ENCODE measurements at regions not wholly inside any gene's neighbourhood (a gene's known extent, or its start where the extent isn't known, plus 50 kb on each side); places are given as distances from the start of the nearest gene placed in this dataset.

GRCh38 chr10:34908481-34908880, 93.4 kb upstream of the PARD3 start:
- Histone ChIP-seq H3K27ac (replicated peaks) (no peak overlapping the region), H3K36me3 (no peaks in the 10 kb centered on the region), H3K9me3 (replicated peaks) (no peaks in the 10 kb centered on the region), H3K4me3 (no peak overlapping the region), H3K4me1 (no peaks in the 10 kb centered on the region), H3K27me3 (ENCODE audit: low read depth) (no peaks in the 10 kb centered on the region)
- no peak for DNase-seq
- intact Hi-C loops (cut with micrococcal nuclease), result no loop called here
- TF ChIP-seq CTCF (IDR thresholded peaks at IDR 0.05; ENCODE audit: borderline replicate concordance), result no peak

GRCh38 chr10:34907743-34908430, 92.8 kb upstream of the PARD3 start:
- TF ChIP-seq CTCF (IDR thresholded peaks at IDR 0.05; ENCODE audit: borderline replicate concordance), result no peak
- DNase-seq, result no peak
- intact Hi-C loops (cut with micrococcal nuclease), result no loop called here
- H3K4me1 ChIP-seq, result no peaks in the 10 kb centered on the region
- no peak overlapping the region for H3K27ac ChIP-seq (replicated peaks)
- H3K9me3 ChIP-seq (replicated peaks), result no peaks in the 10 kb centered on the region
- no peaks in the 10 kb centered on the region for H3K27me3 ChIP-seq (ENCODE audit: low read depth)
- H3K4me3 ChIP-seq, result no peak overlapping the region
- no peaks in the 10 kb centered on the region for H3K36me3 ChIP-seq

GRCh38 chr10:34906067-34906965, 91.2 kb upstream of the PARD3 start:
- no peak for TF ChIP-seq CTCF (IDR thresholded peaks at IDR 0.05; ENCODE audit: borderline replicate concordance)
- Histone ChIP-seq H3K27me3 (ENCODE audit: low read depth) (no peaks in the 10 kb centered on the region), H3K27ac (replicated peaks) (no peak overlapping the region), H3K4me1 (no peaks in the 10 kb centered on the region), H3K36me3 (no peaks in the 10 kb centered on the region), H3K4me3 (no peak overlapping the region), H3K9me3 (replicated peaks) (no peaks in the 10 kb centered on the region)
- intact Hi-C loops (cut with micrococcal nuclease), result no loop called here
- DNase-seq, result no peak

- Histone ChIP-seq H3K36me3 (no peaks in the 10 kb centered on the region), H3K4me1 (no peaks in the 10 kb centered on the region), H3K4me3 (no peak overlapping the region), H3K27me3 (ENCODE audit: low read depth) (no peaks in the 10 kb centered on the region), H3K9me3 (replicated peaks) (no peaks in the 10 kb centered on the region), H3K27ac (replicated peaks) (no peak overlapping the region)
- TF ChIP-seq CTCF (IDR thresholded peaks at IDR 0.05; ENCODE audit: borderline replicate concordance), result no peak
- DNase-seq, result no peak
- intact Hi-C loops (cut with micrococcal nuclease), result no loop called here
Measured at GRCh38 chr10:34905200-34905927, 90.3 kb upstream of the PARD3 start.

- intact Hi-C loops (cut with micrococcal nuclease), result no loop called here
- Histone ChIP-seq H3K27ac (replicated peaks) (no peak overlapping the region), H3K4me3 (no peak overlapping the region), H3K27me3 (ENCODE audit: low read depth) (no peaks in the 10 kb centered on the region), H3K36me3 (no peaks in the 10 kb centered on the region), H3K4me1 (no peaks in the 10 kb centered on the region), H3K9me3 (replicated peaks) (no peaks in the 10 kb centered on the region)
- TF ChIP-seq CTCF (IDR thresholded peaks at IDR 0.05; ENCODE audit: borderline replicate concordance), result no peak
- DNase-seq, result no peak
Measured at GRCh38 chr10:34904191-34904590, 89.1 kb upstream of the PARD3 start.

Measured in left ventricle myocardium inferior (tissue), 1 donor.